ENCODE measurements at regions not wholly inside any gene's neighbourhood (a gene's known extent, or its start where the extent isn't known, plus 50 kb on each side); places are given as distances from the start of the nearest gene placed in this dataset.

GRCh38 chr1:82788660-82789059 lies 987.9 kb downstream of the ADGRL2 start:
- Histone ChIP-seq H3K9me2 (replicated peaks; ENCODE audit: control insufficient read depth, low read length) (no peaks in the 10 kb centered on the region), H3K79me2 (ENCODE audit: control insufficient read depth, low read length) (no peaks in the 10 kb centered on the region), H4K20me1 (ENCODE audit: control insufficient read depth, insufficient read depth, low read depth, low read length) (no peaks in the 10 kb centered on the region), H3K27ac (ENCODE audit: low read depth, low read length) (no peak overlapping the region), H3K4me1 (ENCODE audit: control insufficient read depth, low read length) (no peaks in the 10 kb centered on the region), H3K36me3 (ENCODE audit: control insufficient read depth, low read length) (no peaks in the 10 kb centered on the region), H3F3A (ENCODE audit: control insufficient read depth, insufficient read depth) (no peaks in the 10 kb centered on the region), H3K9me3 (ENCODE audit: control insufficient read depth, insufficient read depth, low read length) (peaks cover 10% of the 10 kb centered on the region; the same call in 1 of the 2 replicates), H3K4me2 (ENCODE audit: low read length) (no peak overlapping the region), H3K4me3 (ENCODE audit: low read length) (no peak overlapping the region), H3K27me3 (ENCODE audit: control insufficient read depth, low read length) (no peaks in the 10 kb centered on the region)
- no peak for TF ChIP-seq EZH2phosphoT487 (IDR thresholded peaks at IDR 0.05; ENCODE audit: borderline replicate concordance, low read length)
- TF ChIP-seq, protein P1, sequence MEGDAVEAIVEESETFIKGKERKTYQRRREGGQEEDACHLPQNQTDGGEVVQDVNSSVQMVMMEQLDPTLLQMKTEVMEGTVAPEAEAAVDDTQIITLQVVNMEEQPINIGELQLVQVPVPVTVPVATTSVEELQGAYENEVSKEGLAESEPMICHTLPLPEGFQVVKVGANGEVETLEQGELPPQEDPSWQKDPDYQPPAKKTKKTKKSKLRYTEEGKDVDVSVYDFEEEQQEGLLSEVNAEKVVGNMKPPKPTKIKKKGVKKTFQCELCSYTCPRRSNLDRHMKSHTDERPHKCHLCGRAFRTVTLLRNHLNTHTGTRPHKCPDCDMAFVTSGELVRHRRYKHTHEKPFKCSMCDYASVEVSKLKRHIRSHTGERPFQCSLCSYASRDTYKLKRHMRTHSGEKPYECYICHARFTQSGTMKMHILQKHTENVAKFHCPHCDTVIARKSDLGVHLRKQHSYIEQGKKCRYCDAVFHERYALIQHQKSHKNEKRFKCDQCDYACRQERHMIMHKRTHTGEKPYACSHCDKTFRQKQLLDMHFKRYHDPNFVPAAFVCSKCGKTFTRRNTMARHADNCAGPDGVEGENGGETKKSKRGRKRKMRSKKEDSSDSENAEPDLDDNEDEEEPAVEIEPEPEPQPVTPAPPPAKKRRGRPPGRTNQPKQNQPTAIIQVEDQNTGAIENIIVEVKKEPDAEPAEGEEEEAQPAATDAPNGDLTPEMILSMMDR (IDR thresholded peaks at IDR 0.05; ENCODE audit: low read depth, low read length, poor library complexity, severe bottlenecking): no peak

- Histone ChIP-seq H3K4me1 (ENCODE audit: control insufficient read depth, low read length) (no peaks in the 10 kb centered on the region), H3K36me3 (ENCODE audit: control insufficient read depth, low read length) (no peaks in the 10 kb centered on the region), H3K79me2 (ENCODE audit: control insufficient read depth, low read length) (no peaks in the 10 kb centered on the region), H4K20me1 (ENCODE audit: control insufficient read depth, insufficient read depth, low read depth, low read length) (no peaks in the 10 kb centered on the region), H3K4me3 (ENCODE audit: low read length) (no peak overlapping the region), H3K27ac (ENCODE audit: low read depth, low read length) (no peak overlapping the region), H3K9me3 (ENCODE audit: control insufficient read depth, insufficient read depth, low read length) (peaks cover 10% of the 10 kb centered on the region; the same call in 1 of the 2 replicates), H3K27me3 (ENCODE audit: control insufficient read depth, low read length) (no peaks in the 10 kb centered on the region), H3K4me2 (ENCODE audit: low read length) (no peak overlapping the region), H3K9me2 (replicated peaks; ENCODE audit: control insufficient read depth, low read length) (no peaks in the 10 kb centered on the region), H3F3A (ENCODE audit: control insufficient read depth, insufficient read depth) (no peaks in the 10 kb centered on the region)
- TF ChIP-seq, protein P1 (IDR thresholded peaks at IDR 0.05; ENCODE audit: low read depth, low read length, poor library complexity, severe bottlenecking): no peak
- no peak for TF ChIP-seq EZH2phosphoT487 (IDR thresholded peaks at IDR 0.05; ENCODE audit: borderline replicate concordance, low read length)
Observed at GRCh38 chr1:82788038-82788437, 987.3 kb downstream of the ADGRL2 start.

GRCh38 chr1:82786883-82787282 lies 986.1 kb downstream of the ADGRL2 start:
- no peaks in the 10 kb centered on the region for H3K9me2 ChIP-seq (replicated peaks; ENCODE audit: control insufficient read depth, low read length)
- no peaks in the 10 kb centered on the region for H3K36me3 ChIP-seq (ENCODE audit: control insufficient read depth, low read length)
- H3K4me3 ChIP-seq (ENCODE audit: low read length): no peak overlapping the region
- H4K20me1 ChIP-seq (ENCODE audit: control insufficient read depth, insufficient read depth, low read depth, low read length): no peaks in the 10 kb centered on the region
- TF ChIP-seq, protein P1 (IDR thresholded peaks at IDR 0.05; ENCODE audit: low read depth, low read length, poor library complexity, severe bottlenecking): no peak
- no peak for TF ChIP-seq EZH2phosphoT487 (IDR thresholded peaks at IDR 0.05; ENCODE audit: borderline replicate concordance, low read length)
- H3F3A ChIP-seq (ENCODE audit: control insufficient read depth, insufficient read depth): no peaks in the 10 kb centered on the region
- no peak overlapping the region for H3K27ac ChIP-seq (ENCODE audit: low read depth, low read length)
- H3K79me2 ChIP-seq (ENCODE audit: control insufficient read depth, low read length): no peaks in the 10 kb centered on the region
- no peaks in the 10 kb centered on the region for H3K4me1 ChIP-seq (ENCODE audit: control insufficient read depth, low read length)
- no peak overlapping the region for H3K4me2 ChIP-seq (ENCODE audit: low read length)
- peaks cover 10% of the 10 kb centered on the region; the same call in 1 of the 2 replicates for H3K9me3 ChIP-seq (ENCODE audit: control insufficient read depth, insufficient read depth, low read length)
- no peaks in the 10 kb centered on the region for H3K27me3 ChIP-seq (ENCODE audit: control insufficient read depth, low read length)
